ENCODE measurements at regions not wholly inside any gene's neighbourhood (a gene's known extent, or its start where the extent isn't known, plus 50 kb on each side); places are given as distances from the start of the nearest gene placed in this dataset.

DNA sequence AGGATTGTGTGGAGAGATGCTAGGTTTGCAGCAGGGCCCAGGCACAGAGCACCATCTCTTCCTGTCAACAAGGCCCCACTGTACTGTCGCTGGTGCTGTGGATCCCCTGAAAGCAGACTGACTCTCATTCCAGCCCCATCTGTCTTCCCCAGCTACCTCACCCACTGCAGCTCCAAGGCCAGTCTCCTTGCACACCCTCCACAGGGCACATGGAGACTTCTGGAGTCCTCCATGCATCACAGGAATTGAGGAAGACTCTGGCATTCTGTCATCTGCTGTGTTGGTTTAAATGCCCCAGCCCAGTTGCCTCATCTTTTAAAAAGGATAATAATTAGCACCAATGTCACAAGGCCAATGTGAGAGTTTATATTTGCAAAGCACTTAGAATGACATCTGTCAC, 301.2 kb downstream of the RPLP1 start:
- Mint-ChIP-seq H3K9me3 (peaks cover 0 to 9% of the 10 kb centered on the region in 2 donors), H3K4me3 (no peak overlapping the region), H3K36me3 (peaks cover 17% of the 10 kb centered on the region), H3K4me1 (peaks cover 56 to 57% of the 10 kb centered on the region in 2 donors), H3K27me3 (ENCODE audit: low read depth in 2 of 2) (peaks cover 65 to 82% of the 10 kb centered on the region in 2 donors), H3K27ac (no peak overlapping the region)
- Histone ChIP-seq H3K4me3 (ENCODE audit: low read length) (no peak overlapping the region), H3K36me3 (ENCODE audit: control insufficient read depth, insufficient read depth, low read length) (no peaks in the 10 kb centered on the region), H3K4me1 (ENCODE audit: control insufficient read depth, insufficient read depth, low read length) (peaks cover 54% of the 10 kb centered on the region), H3K27ac (ENCODE audit: low read length) (no peak overlapping the region), H3K9me3 (ENCODE audit: control insufficient read depth, insufficient read depth, low read length) (peaks cover 3% of the 10 kb centered on the region), H3K27me3 (ENCODE audit: control insufficient read depth, insufficient read depth, low read length) (peaks cover 14% of the 10 kb centered on the region)
- ATAC-seq (no peak), DNase-seq (no peak)
- 95% methylated on average over 1 of the region's 1 CpG for whole genome bisulfite sequencing (ENCODE audit: insufficient coverage)
- intact Hi-C loops (cut with micrococcal nuclease) = no loop called here
- TF ChIP-seq, protein P1, sequence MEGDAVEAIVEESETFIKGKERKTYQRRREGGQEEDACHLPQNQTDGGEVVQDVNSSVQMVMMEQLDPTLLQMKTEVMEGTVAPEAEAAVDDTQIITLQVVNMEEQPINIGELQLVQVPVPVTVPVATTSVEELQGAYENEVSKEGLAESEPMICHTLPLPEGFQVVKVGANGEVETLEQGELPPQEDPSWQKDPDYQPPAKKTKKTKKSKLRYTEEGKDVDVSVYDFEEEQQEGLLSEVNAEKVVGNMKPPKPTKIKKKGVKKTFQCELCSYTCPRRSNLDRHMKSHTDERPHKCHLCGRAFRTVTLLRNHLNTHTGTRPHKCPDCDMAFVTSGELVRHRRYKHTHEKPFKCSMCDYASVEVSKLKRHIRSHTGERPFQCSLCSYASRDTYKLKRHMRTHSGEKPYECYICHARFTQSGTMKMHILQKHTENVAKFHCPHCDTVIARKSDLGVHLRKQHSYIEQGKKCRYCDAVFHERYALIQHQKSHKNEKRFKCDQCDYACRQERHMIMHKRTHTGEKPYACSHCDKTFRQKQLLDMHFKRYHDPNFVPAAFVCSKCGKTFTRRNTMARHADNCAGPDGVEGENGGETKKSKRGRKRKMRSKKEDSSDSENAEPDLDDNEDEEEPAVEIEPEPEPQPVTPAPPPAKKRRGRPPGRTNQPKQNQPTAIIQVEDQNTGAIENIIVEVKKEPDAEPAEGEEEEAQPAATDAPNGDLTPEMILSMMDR (IDR thresholded peaks at IDR 0.05) = no peak

DNA sequence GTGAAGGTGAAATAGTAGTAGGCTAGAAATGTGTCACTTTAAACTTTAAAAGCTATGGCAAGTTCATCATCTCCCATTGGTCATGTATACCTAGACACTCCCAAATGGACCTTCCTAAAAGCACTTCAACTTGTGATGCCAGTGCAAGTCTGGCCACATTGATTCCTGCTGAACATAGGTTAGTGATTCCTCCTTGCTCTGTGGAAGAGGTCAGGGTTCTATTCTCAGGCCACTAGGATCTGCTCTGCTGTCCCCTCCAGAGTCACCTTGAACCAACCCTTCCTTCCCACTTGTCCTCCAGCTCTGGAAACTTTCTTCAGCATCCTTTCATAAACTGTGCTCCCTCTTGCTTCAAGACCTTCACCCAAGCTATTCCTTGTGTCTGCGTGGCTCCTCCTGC, 301.7 kb downstream of the RPLP1 start:
- H3K27me3 ChIP-seq (ENCODE audit: control insufficient read depth, insufficient read depth, low read length) = peaks cover 14% of the 10 kb centered on the region
- H3K9me3 ChIP-seq (ENCODE audit: control insufficient read depth, insufficient read depth, low read length) = peaks cover 3% of the 10 kb centered on the region
- Mint-ChIP-seq H3K4me1 (peaks cover 61% of the 10 kb centered on the region in 2 donors), H3K4me3 (no peak overlapping the region), H3K9me3 (peaks cover 0 to 9% of the 10 kb centered on the region in 2 donors), H3K27ac (no peak overlapping the region), H3K36me3 (peaks cover 17% of the 10 kb centered on the region), H3K27me3 (ENCODE audit: low read depth in 2 of 2) (peaks cover 62 to 80% of the 10 kb centered on the region in 2 donors)
- 93% methylated on average over 1 of the region's 1 CpG for WGBS (ENCODE audit: insufficient coverage)
- H3K4me1 ChIP-seq (ENCODE audit: control insufficient read depth, insufficient read depth, low read length) = peaks cover 58% of the 10 kb centered on the region
- no peak for ATAC-seq
- H3K4me3 ChIP-seq (ENCODE audit: low read length) = no peak overlapping the region
- no peaks in the 10 kb centered on the region for H3K36me3 ChIP-seq (ENCODE audit: control insufficient read depth, insufficient read depth, low read length)
- TF ChIP-seq, protein P1 (IDR thresholded peaks at IDR 0.05) = no peak
- no peak overlapping the region for H3K27ac ChIP-seq (ENCODE audit: low read length)
- intact Hi-C loops (cut with micrococcal nuclease) = no loop called here
- no peak for DNase-seq

DNA sequence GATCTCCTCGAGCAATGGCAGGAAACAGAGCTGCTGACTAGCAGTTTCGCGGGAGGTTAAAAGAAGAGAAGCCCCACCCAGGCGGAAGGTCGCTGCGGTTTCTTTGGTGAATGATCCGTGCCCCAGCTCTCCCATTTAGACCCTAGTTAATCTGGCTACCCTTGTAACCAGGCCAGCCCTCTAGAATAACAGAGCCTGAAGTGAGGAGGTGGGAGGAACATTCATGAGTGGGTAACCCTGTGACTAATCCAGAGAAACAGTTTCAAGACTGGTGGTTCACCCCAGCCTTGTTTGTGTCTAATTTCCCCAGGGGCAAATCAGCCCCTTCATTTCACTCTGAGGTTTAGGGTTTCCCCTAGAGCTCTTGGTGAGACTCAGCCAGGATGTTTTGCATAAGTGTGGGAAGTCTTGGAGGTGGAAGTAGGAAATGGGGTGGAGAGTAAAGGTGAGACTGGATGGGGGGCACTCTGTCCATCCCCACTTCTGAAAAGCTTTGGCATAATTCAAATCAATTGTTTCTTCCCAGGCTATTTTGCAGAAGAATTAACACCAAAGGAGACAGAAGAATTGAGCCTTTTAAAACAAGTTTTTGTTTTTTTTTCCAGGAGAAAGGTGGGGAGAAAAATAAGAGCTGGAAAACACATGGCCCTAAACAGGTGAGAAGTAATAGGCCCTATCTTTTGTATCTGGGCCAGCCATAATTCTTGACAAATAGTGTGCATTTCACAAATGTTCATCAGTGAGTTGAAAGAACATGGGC, 303.1 kb downstream of the RPLP1 start:
- ATAC-seq = peak; percentile 45 to 59 (median 58)
- Histone ChIP-seq H3K4me1 (ENCODE audit: control insufficient read depth, insufficient read depth, low read length) (peaks cover 72% of the 10 kb centered on the region), H3K27me3 (ENCODE audit: control insufficient read depth, insufficient read depth, low read length) (peaks cover 14% of the 10 kb centered on the region), H3K9me3 (ENCODE audit: control insufficient read depth, insufficient read depth, low read length) (peaks cover 3% of the 10 kb centered on the region), H3K36me3 (ENCODE audit: control insufficient read depth, insufficient read depth, low read length) (no peaks in the 10 kb centered on the region), H3K27ac (ENCODE audit: low read length) (peak overlapping the region; percentile 33), H3K4me3 (ENCODE audit: low read length) (no peak overlapping the region)
- Mint-ChIP-seq H3K27ac (peak overlapping the region; percentile 73 to 84), H3K4me1 (peaks cover 67 to 71% of the 10 kb centered on the region in 2 donors), H3K27me3 (ENCODE audit: low read depth in 2 of 2) (peaks cover 60 to 73% of the 10 kb centered on the region in 2 donors), H3K9me3 (peaks cover 0 to 9% of the 10 kb centered on the region in 2 donors), H3K36me3 (peaks cover 11% of the 10 kb centered on the region), H3K4me3 (peak overlapping the region; percentile 85)
- peak; percentile 34 to 83 for DNase-seq
- TF ChIP-seq, protein P1 (IDR thresholded peaks at IDR 0.05) = no peak
- 0% methylated on average over 6 of the region's 7 CpGs for WGBS (ENCODE audit: insufficient coverage)
- intact Hi-C loops (cut with micrococcal nuclease) = loop anchor here (1.0 kb wide), 1 partner anchor 41 kb away; no protein-coding TSS in a partner anchor
